DMS114 treated with DMSO at 0.1 percent for 48 hours (cell line): ENCODE measurements at regions not wholly inside any gene's neighbourhood (a gene's known extent, or its start where the extent isn't known, plus 50 kb on each side); places are given as distances from the start of the nearest gene placed in this dataset.
"Not testable (repeated sequence)": the region's sequence is repeated elsewhere in the genome, so short reads cannot be mapped to it uniquely, and the experiment has no call there.

Source experiments
- DNase-seq: peaks from one replicate; lab custom pipeline; 2025; ENCODE audit not compliant: unreplicated experiment; lab: John Stamatoyannopoulos, UW

GRCh38 chr5:103389357-103389756, 130.8 kb downstream of the MACIR start:
- no peak for DNase-seq

DNA sequence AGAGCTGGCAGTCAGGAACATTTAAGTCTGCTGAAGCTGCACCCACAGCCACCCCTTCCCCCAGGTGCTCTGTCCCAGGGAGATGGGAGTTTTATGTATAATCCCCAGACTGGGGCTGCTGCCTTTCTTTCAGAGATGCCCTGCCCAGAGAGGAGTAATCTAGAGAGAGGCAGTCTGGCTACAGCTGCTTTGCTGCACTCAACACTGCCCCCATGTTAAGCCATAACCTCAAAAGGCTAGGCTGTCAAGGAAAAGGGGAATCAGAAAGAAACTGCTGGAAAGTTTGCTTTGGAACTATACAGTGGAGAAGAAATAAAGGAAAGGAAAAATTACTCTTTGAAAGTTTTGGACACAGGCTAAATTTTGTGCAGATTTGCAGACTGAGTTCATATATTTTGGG, 127.2 kb downstream of the MACIR start:
- DNase-seq = no peak

- DNase-seq = not testable (repeated sequence)
Observed at GRCh38 chr5:103377638-103378037, 119.1 kb downstream of the MACIR start.

- DNase-seq = no peak
Observed at GRCh38 chr5:103375863-103376591, 117.5 kb downstream of the MACIR start.

DNA sequence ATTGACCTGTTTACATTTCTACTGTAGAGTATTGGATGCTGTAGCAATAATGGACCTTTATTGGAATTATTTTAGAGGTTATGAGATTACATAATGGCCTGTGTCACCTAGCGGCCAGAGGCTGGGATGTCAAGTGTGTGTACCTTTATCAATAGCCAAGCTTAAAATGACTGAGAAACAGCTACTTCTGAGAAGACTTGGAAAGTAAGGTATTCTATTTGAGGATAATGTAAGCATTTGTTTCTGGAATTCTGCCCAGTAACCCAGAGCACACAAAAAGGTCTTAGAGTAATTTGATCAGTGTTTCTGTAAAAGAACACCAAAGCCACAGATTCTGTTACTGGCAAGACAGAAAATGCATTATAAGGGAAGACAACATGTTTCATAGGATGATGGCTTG, 116.8 kb downstream of the MACIR start:
- DNase-seq = no peak

GRCh38 chr5:103374473-103374963, 116.0 kb downstream of the MACIR start:
- no peak for DNase-seq

GRCh38 chr5:103373597-103374472, 115.3 kb downstream of the MACIR start:
- no peak for DNase-seq

- no peak for DNase-seq
Observed at GRCh38 chr5:103371046-103371607, 112.6 kb downstream of the MACIR start.

DNA sequence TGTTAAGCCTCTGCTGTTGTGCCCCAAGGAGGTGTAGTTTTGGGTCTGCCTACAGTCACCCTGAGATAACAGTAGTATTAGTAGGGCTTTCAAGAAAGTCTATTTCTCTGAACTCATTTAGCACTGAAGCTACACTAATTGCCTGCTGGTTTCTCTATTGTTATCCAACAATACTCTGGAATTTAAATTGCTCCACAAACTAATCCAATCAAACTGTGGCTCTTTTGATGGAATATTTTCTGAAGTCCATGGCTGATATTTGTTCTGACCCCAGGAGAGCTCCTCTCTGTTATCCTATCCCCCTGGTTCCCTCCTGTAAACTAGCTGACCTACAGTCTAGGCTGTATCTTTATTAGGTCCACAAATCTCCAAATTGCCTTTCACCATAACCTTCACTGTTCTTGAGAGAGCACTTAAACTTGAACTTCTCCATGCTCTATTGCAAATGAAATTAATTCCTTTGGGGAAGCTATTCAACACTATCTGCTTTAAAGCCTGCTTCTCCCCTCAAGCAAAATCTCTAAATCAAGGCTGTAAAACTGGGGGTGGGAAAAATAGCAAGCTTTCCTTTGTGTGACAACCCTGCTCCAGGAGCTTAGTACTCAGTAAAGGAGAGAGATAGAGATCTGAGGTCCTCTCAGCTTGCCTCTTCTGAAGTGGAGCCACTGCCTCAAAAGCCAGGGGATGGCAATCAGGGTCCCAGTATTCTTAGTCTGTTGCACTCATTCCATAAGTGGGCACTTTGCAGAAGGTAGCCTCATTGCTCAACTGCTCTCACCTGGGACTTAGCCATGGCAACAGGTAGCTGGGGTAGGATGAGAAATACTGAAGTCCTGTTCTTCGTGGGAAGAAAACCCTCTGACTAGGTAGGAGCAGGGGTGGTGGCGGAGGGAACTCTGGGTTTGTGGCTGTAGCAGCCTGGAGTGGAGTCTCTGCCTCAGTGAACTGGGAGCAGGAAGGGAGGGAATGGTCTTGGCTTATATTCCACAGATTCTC, 110.9 kb downstream of the MACIR start:
- DNase-seq = no peak

DNA sequence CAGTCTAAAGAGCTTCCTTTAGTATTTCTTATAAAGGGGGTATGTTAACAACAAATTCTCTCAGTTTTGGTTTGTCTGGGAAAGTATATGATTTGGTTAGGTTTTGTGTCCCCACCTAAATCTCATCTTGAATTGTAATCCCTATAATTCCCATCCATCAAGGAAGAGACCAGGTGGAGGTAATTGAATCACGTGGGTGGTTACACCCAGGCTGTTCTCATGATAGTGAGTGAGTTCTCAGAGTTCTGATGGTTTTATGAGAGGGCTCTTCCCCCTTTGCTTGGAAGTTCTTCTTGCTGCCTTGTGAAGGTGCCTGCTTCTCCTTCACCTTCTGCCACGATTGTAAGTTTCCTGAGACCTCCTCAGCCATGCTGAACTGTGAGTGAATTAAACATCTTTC, 109.1 kb downstream of the MACIR start:
- DNase-seq = no peak

DNA sequence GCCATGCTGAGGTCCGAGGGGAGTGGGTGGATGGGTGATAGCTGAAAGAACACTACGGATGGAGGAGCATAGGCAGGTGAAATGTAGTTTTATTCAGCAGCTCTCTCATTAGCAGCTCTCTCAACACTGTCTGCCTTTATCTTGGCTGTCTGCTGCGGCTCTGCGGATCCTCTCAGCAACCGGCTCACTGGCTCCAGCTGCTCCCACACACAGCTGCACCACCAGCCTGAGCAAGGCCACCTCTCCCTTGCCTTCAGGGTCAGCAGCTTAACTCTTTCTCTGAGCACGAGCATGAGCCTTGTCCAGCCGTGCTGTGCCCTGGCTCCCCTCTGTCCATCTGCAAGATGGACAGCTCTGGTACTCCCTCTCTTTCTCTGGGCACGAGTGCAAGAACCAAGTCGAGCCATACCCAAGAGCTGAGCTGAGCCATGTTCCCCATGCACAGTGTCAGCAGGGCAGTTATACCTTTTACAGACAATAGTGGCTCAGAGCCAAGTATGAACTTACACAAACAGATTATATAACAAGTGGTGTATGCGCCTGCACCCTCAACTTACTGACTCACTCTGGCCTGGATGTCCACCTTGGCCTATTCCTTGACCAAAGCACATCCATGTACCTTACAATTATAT, 108.5 kb downstream of the MACIR start:
- DNase-seq = no peak

GRCh38 chr5:103364074-103364473, 105.5 kb downstream of the MACIR start:
- DNase-seq = no peak

DNA sequence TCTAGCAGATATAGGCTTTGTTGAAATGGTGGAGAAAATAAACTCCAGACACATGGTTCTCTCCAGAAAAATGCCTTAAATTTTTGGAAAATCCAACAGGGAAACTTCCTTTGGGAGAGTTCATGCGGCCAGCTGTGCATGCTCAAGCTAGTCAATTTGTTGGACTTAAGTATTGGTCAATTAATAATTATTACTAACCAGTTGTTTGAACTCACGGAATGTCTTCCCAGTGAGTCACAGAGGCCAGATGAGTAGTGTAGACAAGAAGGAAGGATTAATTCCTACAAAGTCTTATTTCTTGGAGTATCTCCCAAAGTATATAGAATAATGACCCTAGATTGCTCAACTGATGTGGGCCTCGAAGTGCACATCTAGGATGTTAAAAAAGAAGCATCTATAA, 103.6 kb downstream of the MACIR start:
- DNase-seq = no peak

GRCh38 chr5:103360475-103360874, 101.9 kb downstream of the MACIR start:
- DNase-seq = no peak

- no peak for DNase-seq
Observed at GRCh38 chr5:103358305-103358995, 99.9 kb downstream of the MACIR start.

DNA sequence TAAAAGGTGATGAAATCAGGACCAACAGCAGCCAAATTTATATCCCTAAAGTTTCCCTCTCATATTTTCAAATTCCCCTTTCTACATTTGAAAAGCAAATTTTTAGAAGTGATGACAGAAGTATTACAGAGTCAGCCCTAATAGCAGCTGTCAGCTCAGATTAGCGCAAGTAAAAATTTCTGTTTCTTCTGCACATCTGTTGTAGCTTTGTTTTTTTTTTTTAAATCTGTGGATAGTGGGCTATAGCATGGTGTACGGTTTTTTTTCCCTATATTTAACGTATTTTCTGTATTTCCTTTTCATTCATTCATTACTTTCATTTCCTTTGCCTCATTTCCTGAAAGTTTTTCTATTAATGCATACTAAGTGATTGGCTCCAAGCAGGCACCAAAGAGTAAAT, 99.1 kb downstream of the MACIR start:
- no peak for DNase-seq

- DNase-seq = no peak
Observed at GRCh38 chr5:103356350-103357091, 98.0 kb downstream of the MACIR start.

DNA sequence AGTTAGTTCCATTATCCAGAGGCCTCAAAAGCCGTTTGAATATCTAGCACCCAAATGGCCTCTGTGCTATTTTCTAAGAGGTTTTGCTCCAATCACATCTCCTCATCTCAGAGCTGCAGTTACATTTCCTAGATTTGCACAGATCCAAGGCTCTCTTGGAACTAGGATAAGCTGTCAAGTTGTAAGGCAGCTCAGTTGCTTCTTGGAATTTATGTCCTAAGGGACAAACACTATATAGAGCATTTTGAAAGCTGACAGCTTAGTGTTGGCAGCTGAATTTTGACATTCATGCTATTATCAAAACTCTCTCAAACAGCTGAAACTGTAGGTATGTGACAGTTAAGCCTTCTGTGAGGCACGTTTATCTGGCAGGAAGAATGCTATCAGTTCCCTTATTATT, 97.0 kb downstream of the MACIR start:
- no peak for DNase-seq

DNA sequence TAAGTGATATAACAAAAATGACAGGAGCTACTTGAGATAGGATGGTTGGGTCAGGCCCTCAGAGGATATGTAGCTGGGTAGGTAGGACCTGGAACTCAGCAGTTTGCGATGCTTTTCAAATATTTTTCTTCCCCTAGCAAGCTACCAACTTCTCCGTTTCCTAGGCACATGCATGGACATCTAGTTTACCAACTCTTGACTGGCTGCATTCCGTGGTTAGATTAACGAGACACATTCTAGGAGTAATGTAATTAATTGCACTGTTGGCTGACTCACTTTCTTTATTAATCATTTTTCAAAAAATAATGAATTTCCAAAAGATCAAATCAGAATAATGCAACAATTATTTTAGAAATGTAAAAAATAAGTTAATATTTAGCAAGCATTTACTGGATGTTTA, 95.9 kb downstream of the MACIR start:
- no peak for DNase-seq
